PFSK-1 (cell line): ENCODE measurements at regions not wholly inside any gene's neighbourhood (a gene's known extent, or its start where the extent isn't known, plus 50 kb on each side); places are given as distances from the start of the nearest gene placed in this dataset.

ENCODE experiments used
- POLR2AphosphoS5 ChIP-seq: IDR thresholded peaks from 2 replicates; pipeline ENCODE4 v1.6.1; 2012; ENCODE audit warnings: low read depth, mild to moderate bottlenecking, control low read depth, low read length, moderate library complexity
- SIN3A ChIP-seq: IDR thresholded peaks from 2 replicates; pipeline ENCODE4 v1.6.1; 2012; ENCODE audit warnings: mild to moderate bottlenecking, low read length, moderate library complexity, borderline replicate concordance; ENCODE audit not compliant: insufficient read depth
- TF ChIP-seq, protein P1 (sequence below), 2 experiments: IDR thresholded peaks; 2 replicates each; pipeline versions ENCODE4 v1.6.1 to v1.8.0; 2011 to 2012; ENCODE audit warnings: low read depth in 2 of 2, low read length in 2 of 2, control low read depth in 1 of 2, inconsistent platforms in 1 of 2, mild to moderate bottlenecking in 1 of 2, moderate library complexity in 1 of 2; ENCODE audit not compliant: insufficient read depth in 1 of 2

DNA sequence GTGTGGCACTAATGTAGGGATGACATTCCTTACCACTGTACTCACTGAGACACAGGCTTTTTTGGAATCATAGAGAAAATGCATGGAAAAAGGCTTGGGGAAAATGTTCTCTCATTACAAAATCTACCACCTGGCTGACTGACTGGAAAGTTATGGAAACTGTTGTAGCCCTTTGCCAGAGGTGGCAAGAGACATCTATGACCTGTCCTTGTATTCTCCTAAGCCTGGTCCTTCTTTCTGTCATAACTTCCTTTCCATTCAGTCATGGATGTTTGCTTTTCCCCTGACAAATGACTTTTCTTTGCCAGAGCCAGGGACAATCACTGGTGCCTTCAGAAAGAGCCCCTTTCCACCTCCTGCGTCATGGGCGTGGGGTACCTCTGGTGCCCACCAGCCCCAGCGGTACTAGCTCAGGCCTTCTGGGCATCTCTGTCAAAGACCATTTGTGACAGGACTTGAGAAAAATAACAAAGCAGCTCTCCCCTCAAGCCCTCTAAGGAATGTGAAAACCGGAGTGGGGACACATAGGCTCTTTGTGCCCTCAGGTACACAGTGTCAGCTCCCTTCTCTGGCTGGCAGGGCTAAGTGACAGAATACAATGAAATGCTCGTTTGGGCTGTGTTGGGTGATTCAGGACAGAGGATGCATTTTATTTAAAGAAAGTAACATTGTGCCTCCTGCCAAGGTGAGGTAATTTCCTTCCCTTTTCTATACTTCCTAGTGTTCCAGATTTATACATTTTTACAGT, 381.1 kb upstream of the RASGRP1 start:
- TF ChIP-seq POLR2AphosphoS5 (no peak), SIN3A (no peak)
- TF ChIP-seq, protein P1, sequence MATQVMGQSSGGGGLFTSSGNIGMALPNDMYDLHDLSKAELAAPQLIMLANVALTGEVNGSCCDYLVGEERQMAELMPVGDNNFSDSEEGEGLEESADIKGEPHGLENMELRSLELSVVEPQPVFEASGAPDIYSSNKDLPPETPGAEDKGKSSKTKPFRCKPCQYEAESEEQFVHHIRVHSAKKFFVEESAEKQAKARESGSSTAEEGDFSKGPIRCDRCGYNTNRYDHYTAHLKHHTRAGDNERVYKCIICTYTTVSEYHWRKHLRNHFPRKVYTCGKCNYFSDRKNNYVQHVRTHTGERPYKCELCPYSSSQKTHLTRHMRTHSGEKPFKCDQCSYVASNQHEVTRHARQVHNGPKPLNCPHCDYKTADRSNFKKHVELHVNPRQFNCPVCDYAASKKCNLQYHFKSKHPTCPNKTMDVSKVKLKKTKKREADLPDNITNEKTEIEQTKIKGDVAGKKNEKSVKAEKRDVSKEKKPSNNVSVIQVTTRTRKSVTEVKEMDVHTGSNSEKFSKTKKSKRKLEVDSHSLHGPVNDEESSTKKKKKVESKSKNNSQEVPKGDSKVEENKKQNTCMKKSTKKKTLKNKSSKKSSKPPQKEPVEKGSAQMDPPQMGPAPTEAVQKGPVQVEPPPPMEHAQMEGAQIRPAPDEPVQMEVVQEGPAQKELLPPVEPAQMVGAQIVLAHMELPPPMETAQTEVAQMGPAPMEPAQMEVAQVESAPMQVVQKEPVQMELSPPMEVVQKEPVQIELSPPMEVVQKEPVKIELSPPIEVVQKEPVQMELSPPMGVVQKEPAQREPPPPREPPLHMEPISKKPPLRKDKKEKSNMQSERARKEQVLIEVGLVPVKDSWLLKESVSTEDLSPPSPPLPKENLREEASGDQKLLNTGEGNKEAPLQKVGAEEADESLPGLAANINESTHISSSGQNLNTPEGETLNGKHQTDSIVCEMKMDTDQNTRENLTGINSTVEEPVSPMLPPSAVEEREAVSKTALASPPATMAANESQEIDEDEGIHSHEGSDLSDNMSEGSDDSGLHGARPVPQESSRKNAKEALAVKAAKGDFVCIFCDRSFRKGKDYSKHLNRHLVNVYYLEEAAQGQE (IDR thresholded peaks at IDR 0.05; ENCODE audit: insufficient read depth in 1 of 2, low read depth in 2 of 2, low read length in 2 of 2) = no peak
